Lower leg skin (tissue), 3 donors: ENCODE measurements at regions not wholly inside any gene's neighbourhood (a gene's known extent, or its start where the extent isn't known, plus 50 kb on each side); places are given as distances from the start of the nearest gene placed in this dataset.

Experiments used
- CTCF ChIP-seq, 3 donors: fragments of 450-650 bp; IDR thresholded peaks; one replicate each; pipeline ENCODE4 v1.5.1; 2016; ENCODE audit warnings: antibody characterized with exemption in 3 of 3, mild to moderate bottlenecking in 3 of 3, moderate library complexity in 2 of 3
- POLR2A ChIP-seq, 2 donors: fragments of 450-650 bp; IDR thresholded peaks; one replicate each; pipeline ENCODE4 v1.6.1; 2016 to 2017; ENCODE audit warnings: antibody characterized with exemption in 2 of 2, mild to moderate bottlenecking in 1 of 2, moderate library complexity in 1 of 2

- no peak for TF ChIP-seq POLR2A (IDR thresholded peaks at IDR 0.05)
- no peak for TF ChIP-seq CTCF (IDR thresholded peaks at IDR 0.05)
Measured at GRCh38 chr2:19251554-19251953, 106.9 kb downstream of the OSR1 start.
